ENCODE measurements at regions not wholly inside any gene's neighbourhood (a gene's known extent, or its start where the extent isn't known, plus 50 kb on each side); places are given as distances from the start of the nearest gene placed in this dataset.

- TF ChIP-seq IKZF5 (CRISPR knock-in tag; IDR thresholded peaks at IDR 0.05) (0 out of 2 replicates have a peak, but pooled peaks have one; percentile 28), ZNF274 (CRISPR knock-in tag; IDR thresholded peaks at IDR 0.05) (no peak), JARID2 (CRISPR knock-in tag; IDR thresholded peaks at IDR 0.05; ENCODE audit: insufficient replicate concordance) (no peak), NFYB (CRISPR knock-in tag; IDR thresholded peaks at IDR 0.05) (peak; percentile 84), MAF1 (CRISPR knock-in tag; IDR thresholded peaks at IDR 0.05; ENCODE audit: borderline replicate concordance) (no peak), ZNF24 (IDR thresholded peaks at IDR 0.05) (no peak), ZNF878 (CRISPR knock-in tag; IDR thresholded peaks at IDR 0.05) (0 out of 2 replicates have a peak, but pooled peaks have one; percentile 69), MAZ (IDR thresholded peaks at IDR 0.05; ENCODE audit: borderline replicate concordance, low read depth, low read length) (no peak), MAZ (CRISPR knock-in tag; IDR thresholded peaks at IDR 0.05; ENCODE audit: low read depth) (no peak), RFX5 (IDR thresholded peaks at IDR 0.05; ENCODE audit: low read depth, low read length) (peak; percentile 75; the same call in 1 of the 2 replicates), DRAP1 (CRISPR knock-in tag; IDR thresholded peaks at IDR 0.05) (peak; percentile 71; the same call in 1 of the 2 replicates), CREB1 (IDR thresholded peaks at IDR 0.05) (peak; percentile 41; the same call in 1 of the 2 replicates), CREB1 (CRISPR knock-in tag; IDR thresholded peaks at IDR 0.05) (peak; percentile 85), FOXJ3 (CRISPR knock-in tag; IDR thresholded peaks at IDR 0.05; ENCODE audit: borderline replicate concordance) (peak; percentile 47; the same call in 1 of the 2 replicates), ZNF432 (CRISPR knock-in tag; IDR thresholded peaks at IDR 0.05; ENCODE audit: borderline replicate concordance) (no peak), THAP7 (CRISPR knock-in tag; IDR thresholded peaks at IDR 0.05) (no peak), KLF9 (CRISPR knock-in tag; IDR thresholded peaks at IDR 0.05; ENCODE audit: low read depth) (0 out of 2 replicates have a peak, but pooled peaks have one; percentile 3), SOX6 (IDR thresholded peaks at IDR 0.05) (no peak), SOX6 (CRISPR knock-in tag; IDR thresholded peaks at IDR 0.05) (peak; percentile 39; the same call in 1 of the 2 replicates), STAG1 (CRISPR knock-in tag; IDR thresholded peaks at IDR 0.05) (0 out of 2 replicates have a peak, but pooled peaks have one; percentile 1), TOPORS (CRISPR knock-in tag; IDR thresholded peaks at IDR 0.05) (no peak), ZMYM4 (CRISPR knock-in tag; IDR thresholded peaks at IDR 0.05) (peak; percentile 95), ZNF331 (CRISPR knock-in tag; IDR thresholded peaks at IDR 0.05) (peak; percentile 45; the same call in 1 of the 2 replicates), SRF (IDR thresholded peaks at IDR 0.05; ENCODE audit: low read depth, low read length) (peak; percentile 48; the same call in 1 of the 2 replicates)
- TF ChIP-seq, protein P1, sequence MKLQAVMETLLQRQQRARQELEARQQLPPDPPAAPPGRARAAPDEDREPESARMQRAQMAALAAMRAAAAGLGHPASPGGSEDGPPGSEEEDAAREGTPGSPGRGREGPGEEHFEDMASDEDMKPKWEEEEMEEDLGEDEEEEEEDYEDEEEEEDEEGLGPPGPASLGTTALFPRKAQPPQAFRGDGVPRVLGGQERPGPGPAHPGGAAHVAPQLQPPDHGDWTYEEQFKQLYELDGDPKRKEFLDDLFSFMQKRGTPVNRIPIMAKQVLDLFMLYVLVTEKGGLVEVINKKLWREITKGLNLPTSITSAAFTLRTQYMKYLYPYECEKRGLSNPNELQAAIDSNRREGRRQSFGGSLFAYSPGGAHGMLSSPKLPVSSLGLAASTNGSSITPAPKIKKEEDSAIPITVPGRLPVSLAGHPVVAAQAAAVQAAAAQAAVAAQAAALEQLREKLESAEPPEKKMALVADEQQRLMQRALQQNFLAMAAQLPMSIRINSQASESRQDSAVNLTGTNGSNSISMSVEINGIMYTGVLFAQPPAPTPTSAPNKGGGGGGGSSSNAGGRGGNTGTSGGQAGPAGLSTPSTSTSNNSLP (IDR thresholded peaks at IDR 0.05; ENCODE audit: low read depth, low read length) = no peak
- TF ChIP-seq, protein P2, sequence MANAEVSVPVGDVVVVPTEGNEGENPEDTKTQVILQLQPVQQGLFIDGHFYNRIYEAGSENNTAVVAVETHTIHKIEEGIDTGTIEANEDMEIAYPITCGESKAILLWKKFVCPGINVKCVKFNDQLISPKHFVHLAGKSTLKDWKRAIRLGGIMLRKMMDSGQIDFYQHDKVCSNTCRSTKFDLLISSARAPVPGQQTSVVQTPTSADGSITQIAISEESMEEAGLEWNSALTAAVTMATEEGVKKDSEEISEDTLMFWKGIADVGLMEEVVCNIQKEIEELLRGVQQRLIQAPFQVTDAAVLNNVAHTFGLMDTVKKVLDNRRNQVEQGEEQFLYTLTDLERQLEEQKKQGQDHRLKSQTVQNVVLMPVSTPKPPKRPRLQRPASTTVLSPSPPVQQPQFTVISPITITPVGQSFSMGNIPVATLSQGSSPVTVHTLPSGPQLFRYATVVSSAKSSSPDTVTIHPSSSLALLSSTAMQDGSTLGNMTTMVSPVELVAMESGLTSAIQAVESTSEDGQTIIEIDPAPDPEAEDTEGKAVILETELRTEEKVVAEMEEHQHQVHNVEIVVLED (CRISPR knock-in tag; IDR thresholded peaks at IDR 0.05; ENCODE audit: borderline replicate concordance) = no peak
Observed at GRCh38 chr6:11414176-11414963, 123.2 kb upstream of the TMEM170B start (continued).

Measured in HepG2 (cell line).